ENCODE measurements at regions not wholly inside any gene's neighbourhood (a gene's known extent, or its start where the extent isn't known, plus 50 kb on each side); places are given as distances from the start of the nearest gene placed in this dataset.

DNA sequence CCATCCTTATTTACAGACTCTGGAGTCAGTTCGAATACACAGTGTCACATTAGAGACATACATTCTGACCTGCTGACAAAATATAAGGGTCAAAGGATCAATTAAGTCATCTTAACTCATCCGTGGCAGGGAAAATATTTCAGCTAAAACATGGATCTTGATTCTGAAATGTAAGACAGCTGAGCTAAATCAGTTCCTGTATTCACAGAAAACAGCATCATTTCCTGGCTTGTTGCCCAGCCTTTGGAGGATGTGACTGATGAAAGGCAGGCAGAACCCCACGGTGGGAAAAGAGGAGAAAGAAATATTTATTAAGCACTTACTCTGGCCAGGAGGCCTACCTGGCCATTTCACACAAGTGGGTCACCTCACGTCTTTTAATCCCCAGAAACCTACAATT is 101.9 kb downstream of the GAS2L3 start:
- FAIRE-seq (no peak), DNase-seq (peak in 1 of 6 donors; percentile 38), ATAC-seq (no peak)
- no peak overlapping the region for H3K27ac ChIP-seq
- intact Hi-C loops (cut with DNase I): no loop called here
- TF ChIP-seq, protein P1, sequence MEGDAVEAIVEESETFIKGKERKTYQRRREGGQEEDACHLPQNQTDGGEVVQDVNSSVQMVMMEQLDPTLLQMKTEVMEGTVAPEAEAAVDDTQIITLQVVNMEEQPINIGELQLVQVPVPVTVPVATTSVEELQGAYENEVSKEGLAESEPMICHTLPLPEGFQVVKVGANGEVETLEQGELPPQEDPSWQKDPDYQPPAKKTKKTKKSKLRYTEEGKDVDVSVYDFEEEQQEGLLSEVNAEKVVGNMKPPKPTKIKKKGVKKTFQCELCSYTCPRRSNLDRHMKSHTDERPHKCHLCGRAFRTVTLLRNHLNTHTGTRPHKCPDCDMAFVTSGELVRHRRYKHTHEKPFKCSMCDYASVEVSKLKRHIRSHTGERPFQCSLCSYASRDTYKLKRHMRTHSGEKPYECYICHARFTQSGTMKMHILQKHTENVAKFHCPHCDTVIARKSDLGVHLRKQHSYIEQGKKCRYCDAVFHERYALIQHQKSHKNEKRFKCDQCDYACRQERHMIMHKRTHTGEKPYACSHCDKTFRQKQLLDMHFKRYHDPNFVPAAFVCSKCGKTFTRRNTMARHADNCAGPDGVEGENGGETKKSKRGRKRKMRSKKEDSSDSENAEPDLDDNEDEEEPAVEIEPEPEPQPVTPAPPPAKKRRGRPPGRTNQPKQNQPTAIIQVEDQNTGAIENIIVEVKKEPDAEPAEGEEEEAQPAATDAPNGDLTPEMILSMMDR (IDR thresholded peaks at IDR 0.05): no peak
- no peaks in the 10 kb centered on the region for H3K9me3 ChIP-seq
- no peaks in the 10 kb centered on the region for H3K27me3 ChIP-seq
- H3K36me3 ChIP-seq: no peaks in the 10 kb centered on the region
- H3K4me3 ChIP-seq: no peak overlapping the region
- H3K4me1 ChIP-seq: no peaks in the 10 kb centered on the region
- WGBS, 2 donors: 19 to 21% methylated on average over 4 of the region's 4 CpGs

DNA sequence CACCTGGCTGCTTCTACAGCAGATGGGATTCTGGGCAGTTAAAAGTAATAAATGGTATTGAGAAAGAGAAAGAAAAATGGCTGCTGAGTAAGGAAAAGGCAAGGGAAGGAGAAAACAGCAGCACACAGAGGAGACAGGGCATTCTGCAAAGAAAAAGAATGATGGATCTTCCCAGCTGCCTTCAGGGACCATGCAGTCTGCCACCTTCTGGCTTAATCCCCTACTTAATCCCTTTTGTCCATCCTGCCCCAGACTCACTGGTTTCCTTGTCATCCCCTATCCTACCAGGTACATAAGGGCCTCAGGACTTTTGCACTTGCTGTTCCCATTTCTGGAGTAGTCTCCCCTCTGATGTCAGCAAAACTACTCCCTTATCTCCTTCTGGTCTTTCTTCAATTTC is 107.6 kb downstream of the GAS2L3 start:
- FAIRE-seq: no peak
- no peak for ATAC-seq
- no peaks in the 10 kb centered on the region for H3K27me3 ChIP-seq

DNA sequence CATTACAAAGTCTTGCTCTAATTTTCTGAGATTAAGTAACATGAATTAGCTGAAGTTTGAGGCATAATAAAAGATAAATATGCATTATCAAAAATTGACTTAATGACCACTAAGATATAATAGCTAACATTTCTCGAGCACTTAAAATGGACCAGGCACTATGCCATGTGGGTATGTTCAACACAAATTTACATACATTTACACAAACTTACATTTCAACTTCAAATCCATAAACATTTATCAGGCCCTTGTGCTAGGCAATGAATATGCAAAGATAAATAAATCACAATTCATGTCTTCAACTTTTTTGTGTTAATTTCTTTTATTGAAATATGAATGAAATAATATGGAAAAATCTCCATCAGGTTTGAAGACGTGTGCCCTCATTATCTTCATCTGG is 108.7 kb downstream of the GAS2L3 start:
- intact Hi-C loops (cut with DNase I): no loop called here
- Histone ChIP-seq H3K4me1 (no peaks in the 10 kb centered on the region), H3K27ac (no peak overlapping the region), H3K9me3 (no peaks in the 10 kb centered on the region), H3K36me3 (no peaks in the 10 kb centered on the region), H3K4me3 (no peak overlapping the region), H3K27me3 (no peaks in the 10 kb centered on the region)
- DNase-seq (no peak), ATAC-seq (no peak), FAIRE-seq (no peak)
- 54 to 65% methylated on average over 2 of the region's 2 CpGs for WGBS, 2 donors
- TF ChIP-seq, protein P1 (IDR thresholded peaks at IDR 0.05): no peak

More for the DNA sequence above, 107.6 kb downstream of the GAS2L3 start:
- TF ChIP-seq, protein P1 (IDR thresholded peaks at IDR 0.05): no peak
- no peak overlapping the region for H3K4me3 ChIP-seq
- no peaks in the 10 kb centered on the region for H3K4me1 ChIP-seq
- DNase-seq: no peak
- H3K36me3 ChIP-seq: no peaks in the 10 kb centered on the region
- no peak overlapping the region for H3K27ac ChIP-seq
- H3K9me3 ChIP-seq: no peaks in the 10 kb centered on the region
- intact Hi-C loops (cut with DNase I): no loop called here

DNA sequence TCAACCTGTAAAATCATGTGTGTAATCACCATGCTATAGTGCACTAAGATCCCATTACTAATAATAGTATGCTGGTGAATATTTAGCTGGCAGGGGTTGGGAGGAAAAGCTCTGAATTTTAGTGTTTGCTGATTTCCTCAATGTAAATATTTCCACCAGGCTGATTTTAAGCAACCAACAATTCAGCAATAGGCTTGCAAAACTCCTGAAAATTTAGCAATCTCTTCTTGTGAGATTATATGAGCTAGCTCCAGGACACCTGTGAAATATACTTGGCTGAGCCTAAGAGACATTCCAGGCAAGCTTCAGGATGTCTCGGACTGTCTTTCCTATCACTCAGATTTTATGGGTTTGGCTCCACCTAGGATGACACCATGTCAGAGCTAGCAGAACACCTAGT is 106.9 kb upstream of the ANO4 start:
- Histone ChIP-seq H3K4me3 (no peak overlapping the region), H3K36me3 (no peaks in the 10 kb centered on the region), H3K27me3 (no peaks in the 10 kb centered on the region), H3K27ac (no peak overlapping the region), H3K9me3 (no peaks in the 10 kb centered on the region), H3K4me1 (no peaks in the 10 kb centered on the region)
- 60 to 77% methylated on average over 1 of the region's 1 CpG for WGBS, 2 donors
- TF ChIP-seq, protein P1 (IDR thresholded peaks at IDR 0.05): no peak
- FAIRE-seq: no peak
- intact Hi-C loops (cut with DNase I): no loop called here
- no peak for ATAC-seq
- no peak for DNase-seq

DNA sequence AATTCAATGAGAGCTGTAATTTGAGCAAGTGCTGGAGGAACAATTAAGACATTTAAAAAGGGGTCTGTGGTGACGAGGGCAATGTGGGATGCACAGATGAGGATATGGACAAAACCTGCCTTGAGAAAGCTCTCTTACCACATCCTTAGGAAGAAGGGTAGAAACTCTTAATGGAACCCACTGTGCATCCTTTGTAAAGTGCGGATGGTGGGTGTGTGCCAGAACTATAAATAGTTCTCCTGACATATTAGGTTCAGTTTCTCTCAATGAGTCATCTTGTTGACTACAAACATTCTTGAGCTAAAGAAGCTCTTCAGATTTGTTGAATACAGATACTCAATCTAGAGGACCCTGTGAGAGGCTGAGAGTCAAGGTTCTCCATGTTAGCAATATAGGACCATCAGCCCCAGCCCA is 106.1 kb upstream of the ANO4 start:
- intact Hi-C loops (cut with DNase I): no loop called here
- FAIRE-seq (no peak), ATAC-seq (no peak), DNase-seq (no peak)
- 51 to 77% methylated on average over 2 of the region's 2 CpGs for WGBS, 2 donors
- Histone ChIP-seq H3K27me3 (no peaks in the 10 kb centered on the region), H3K4me3 (no peak overlapping the region), H3K4me1 (no peaks in the 10 kb centered on the region), H3K36me3 (no peaks in the 10 kb centered on the region), H3K9me3 (no peaks in the 10 kb centered on the region), H3K27ac (no peak overlapping the region)
- TF ChIP-seq, protein P1 (IDR thresholded peaks at IDR 0.05): no peak
